ENCODE measurements at regions not wholly inside any gene's neighbourhood (a gene's known extent, or its start where the extent isn't known, plus 50 kb on each side); places are given as distances from the start of the nearest gene placed in this dataset.

DNA sequence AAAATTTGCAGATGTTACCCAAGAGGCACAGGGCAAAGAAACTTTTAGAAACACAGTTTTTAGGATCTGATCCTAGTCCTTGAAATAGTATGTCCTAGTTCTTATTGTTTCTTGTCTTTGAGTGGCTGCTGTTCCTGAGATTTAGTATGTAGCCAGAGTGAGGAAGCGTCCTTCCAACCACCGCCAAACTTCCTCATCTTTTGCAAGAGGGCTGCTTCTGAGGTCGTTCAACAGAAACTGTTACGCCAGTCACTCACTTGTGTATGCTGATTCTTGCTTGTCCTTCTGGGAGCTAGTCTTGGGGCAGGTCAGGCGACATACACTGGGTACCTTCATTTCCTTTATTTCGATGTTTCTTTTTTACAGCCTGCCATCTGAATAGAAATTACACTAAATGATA is 577.3 kb upstream of the ZNF717 start:
- Histone ChIP-seq H3K4me3 (ENCODE audit: low read length, poor library complexity, severe bottlenecking) (no peak overlapping the region), H3K9me3 (ENCODE audit: insufficient read depth, low read depth, low read length) (no peaks in the 10 kb centered on the region)
- TF ChIP-seq, protein P1, sequence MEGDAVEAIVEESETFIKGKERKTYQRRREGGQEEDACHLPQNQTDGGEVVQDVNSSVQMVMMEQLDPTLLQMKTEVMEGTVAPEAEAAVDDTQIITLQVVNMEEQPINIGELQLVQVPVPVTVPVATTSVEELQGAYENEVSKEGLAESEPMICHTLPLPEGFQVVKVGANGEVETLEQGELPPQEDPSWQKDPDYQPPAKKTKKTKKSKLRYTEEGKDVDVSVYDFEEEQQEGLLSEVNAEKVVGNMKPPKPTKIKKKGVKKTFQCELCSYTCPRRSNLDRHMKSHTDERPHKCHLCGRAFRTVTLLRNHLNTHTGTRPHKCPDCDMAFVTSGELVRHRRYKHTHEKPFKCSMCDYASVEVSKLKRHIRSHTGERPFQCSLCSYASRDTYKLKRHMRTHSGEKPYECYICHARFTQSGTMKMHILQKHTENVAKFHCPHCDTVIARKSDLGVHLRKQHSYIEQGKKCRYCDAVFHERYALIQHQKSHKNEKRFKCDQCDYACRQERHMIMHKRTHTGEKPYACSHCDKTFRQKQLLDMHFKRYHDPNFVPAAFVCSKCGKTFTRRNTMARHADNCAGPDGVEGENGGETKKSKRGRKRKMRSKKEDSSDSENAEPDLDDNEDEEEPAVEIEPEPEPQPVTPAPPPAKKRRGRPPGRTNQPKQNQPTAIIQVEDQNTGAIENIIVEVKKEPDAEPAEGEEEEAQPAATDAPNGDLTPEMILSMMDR (conservative IDR thresholded peaks at IDR 0.05; ENCODE audit: low read length) = no peak
- TF ChIP-seq EZH2phosphoT487 (IDR thresholded peaks at IDR 0.05; ENCODE audit: borderline replicate concordance) = no peak

DNA sequence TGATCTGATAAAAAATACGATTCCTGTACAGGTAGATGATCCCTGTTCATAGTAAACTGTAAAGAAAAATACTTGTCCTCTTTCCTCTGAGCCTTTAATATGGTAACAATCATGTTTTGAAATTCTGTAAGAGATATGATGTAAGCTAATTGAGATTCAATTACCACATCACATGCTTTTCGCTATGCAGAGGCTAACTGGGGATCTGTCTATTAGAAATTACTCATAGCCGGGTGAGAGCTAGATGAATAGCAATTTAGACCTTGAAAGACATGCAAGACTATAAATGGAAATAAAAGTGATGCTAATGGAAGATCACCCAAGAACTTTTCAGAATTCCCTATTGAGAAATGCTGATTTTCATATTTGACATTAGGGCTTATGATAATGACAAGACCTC is 579.9 kb upstream of the ZNF717 start:
- Histone ChIP-seq H3K36me3 (ENCODE audit: insufficient read depth, low read length) (no peaks in the 10 kb centered on the region), H2AFZ (ENCODE audit: low read length) (no peak overlapping the region), H4K20me1 (ENCODE audit: insufficient read depth, low read length, poor library complexity, severe bottlenecking) (no peaks in the 10 kb centered on the region), H3K79me2 (ENCODE audit: insufficient read depth, low read length) (no peaks in the 10 kb centered on the region), H3F3A (ENCODE audit: low read depth) (no peaks in the 10 kb centered on the region), H3K9ac (ENCODE audit: low read depth, low read length, poor library complexity, severe bottlenecking) (no peak overlapping the region), H3K4me3 (ENCODE audit: low read length, poor library complexity, severe bottlenecking) (no peak overlapping the region), H3K4me1 (ENCODE audit: insufficient read depth, low read length, poor library complexity, severe bottlenecking) (no peaks in the 10 kb centered on the region), H3K27me3 (ENCODE audit: insufficient read depth, low read length, poor library complexity, severe bottlenecking) (no peaks in the 10 kb centered on the region), H3K9me3 (ENCODE audit: insufficient read depth, low read depth, low read length) (no peaks in the 10 kb centered on the region), H3K9me2 (replicated peaks; ENCODE audit: low read depth, low read length) (no peaks in the 10 kb centered on the region), H3K4me2 (ENCODE audit: low read depth, low read length, poor library complexity, severe bottlenecking) (no peak overlapping the region)
- no peak for TF ChIP-seq EZH2phosphoT487 (IDR thresholded peaks at IDR 0.05; ENCODE audit: borderline replicate concordance)

More for the DNA sequence above, 577.3 kb upstream of the ZNF717 start:
- no peak overlapping the region for H3K9ac ChIP-seq (ENCODE audit: low read depth, low read length, poor library complexity, severe bottlenecking)
- no peaks in the 10 kb centered on the region for H3K4me1 ChIP-seq (ENCODE audit: insufficient read depth, low read length, poor library complexity, severe bottlenecking)
- no peaks in the 10 kb centered on the region for H3F3A ChIP-seq (ENCODE audit: low read depth)
- H4K20me1 ChIP-seq (ENCODE audit: insufficient read depth, low read length, poor library complexity, severe bottlenecking) = no peaks in the 10 kb centered on the region
- no peaks in the 10 kb centered on the region for H3K36me3 ChIP-seq (ENCODE audit: insufficient read depth, low read length)
- H3K27me3 ChIP-seq (ENCODE audit: insufficient read depth, low read length, poor library complexity, severe bottlenecking) = no peaks in the 10 kb centered on the region
- no peak overlapping the region for H2AFZ ChIP-seq (ENCODE audit: low read length)
- H3K4me2 ChIP-seq (ENCODE audit: low read depth, low read length, poor library complexity, severe bottlenecking) = no peak overlapping the region
- no peaks in the 10 kb centered on the region for H3K9me2 ChIP-seq (replicated peaks; ENCODE audit: low read depth, low read length)
- no peaks in the 10 kb centered on the region for H3K79me2 ChIP-seq (ENCODE audit: insufficient read depth, low read length)

DNA sequence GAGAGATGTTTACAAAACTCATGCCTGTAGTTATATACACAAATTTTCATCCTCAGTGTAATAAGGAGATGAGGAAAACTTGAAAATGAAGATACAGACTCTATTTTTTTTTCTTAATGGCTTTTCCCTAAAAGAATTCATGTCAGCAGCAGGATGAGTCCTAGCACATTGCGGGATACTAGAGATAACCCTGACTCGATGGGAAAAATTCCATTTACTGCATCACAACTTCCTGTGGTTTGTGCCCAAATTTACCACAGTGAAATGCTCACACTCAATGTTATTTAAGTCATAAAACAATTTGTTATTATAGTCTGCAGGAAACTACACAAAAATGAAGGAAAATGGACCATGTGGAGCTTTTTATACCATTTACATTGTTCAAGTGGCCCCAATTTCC is 581.9 kb upstream of the ZNF717 start:
- no peaks in the 10 kb centered on the region for H3F3A ChIP-seq (ENCODE audit: low read depth)
- H3K27me3 ChIP-seq (ENCODE audit: insufficient read depth, low read length, poor library complexity, severe bottlenecking) = no peaks in the 10 kb centered on the region
- H3K9me2 ChIP-seq (replicated peaks; ENCODE audit: low read depth, low read length) = no peaks in the 10 kb centered on the region
- no peak overlapping the region for H3K4me3 ChIP-seq (ENCODE audit: low read length, poor library complexity, severe bottlenecking)
- no peaks in the 10 kb centered on the region for H4K20me1 ChIP-seq (ENCODE audit: insufficient read depth, low read length, poor library complexity, severe bottlenecking)
- H3K4me2 ChIP-seq (ENCODE audit: low read depth, low read length, poor library complexity, severe bottlenecking) = no peak overlapping the region
- no peak overlapping the region for H3K9ac ChIP-seq (ENCODE audit: low read depth, low read length, poor library complexity, severe bottlenecking)
- H3K36me3 ChIP-seq (ENCODE audit: insufficient read depth, low read length) = no peaks in the 10 kb centered on the region
- H3K4me1 ChIP-seq (ENCODE audit: insufficient read depth, low read length, poor library complexity, severe bottlenecking) = no peaks in the 10 kb centered on the region
- H3K9me3 ChIP-seq (ENCODE audit: insufficient read depth, low read depth, low read length) = no peaks in the 10 kb centered on the region
- no peak for TF ChIP-seq EZH2phosphoT487 (IDR thresholded peaks at IDR 0.05; ENCODE audit: borderline replicate concordance)
- TF ChIP-seq, protein P1 (conservative IDR thresholded peaks at IDR 0.05; ENCODE audit: low read length) = no peak
- H2AFZ ChIP-seq (ENCODE audit: low read length) = no peak overlapping the region
- no peaks in the 10 kb centered on the region for H3K79me2 ChIP-seq (ENCODE audit: insufficient read depth, low read length)

DNA sequence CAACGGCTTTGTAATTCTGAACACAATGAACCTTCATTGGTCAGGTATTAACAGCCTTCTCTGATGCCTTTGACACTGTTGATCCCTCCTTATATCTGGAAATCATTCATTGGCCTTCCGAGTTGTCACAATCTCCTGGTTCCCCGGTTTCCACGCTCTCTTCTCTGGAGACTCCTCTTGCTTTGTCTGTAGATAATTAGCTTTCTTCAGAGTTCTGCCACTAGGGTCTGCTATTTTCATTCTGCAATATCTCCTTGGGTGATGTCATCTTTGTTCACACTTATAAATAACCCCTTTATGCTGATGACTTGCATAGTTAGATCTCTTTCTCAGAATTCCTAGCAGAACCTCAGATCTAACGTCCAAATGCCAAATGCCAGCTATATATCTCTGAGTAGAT is 583.8 kb upstream of the ZNF717 start:
- Histone ChIP-seq H3K27me3 (ENCODE audit: insufficient read depth, low read length, poor library complexity, severe bottlenecking) (no peaks in the 10 kb centered on the region), H3K36me3 (ENCODE audit: insufficient read depth, low read length) (no peaks in the 10 kb centered on the region), H3K4me3 (ENCODE audit: low read length, poor library complexity, severe bottlenecking) (no peak overlapping the region), H3F3A (ENCODE audit: low read depth) (no peaks in the 10 kb centered on the region), H4K20me1 (ENCODE audit: insufficient read depth, low read length, poor library complexity, severe bottlenecking) (no peaks in the 10 kb centered on the region), H3K9me2 (replicated peaks; ENCODE audit: low read depth, low read length) (no peaks in the 10 kb centered on the region), H3K4me1 (ENCODE audit: insufficient read depth, low read length, poor library complexity, severe bottlenecking) (no peaks in the 10 kb centered on the region), H3K79me2 (ENCODE audit: insufficient read depth, low read length) (no peaks in the 10 kb centered on the region), H3K4me2 (ENCODE audit: low read depth, low read length, poor library complexity, severe bottlenecking) (no peak overlapping the region), H2AFZ (ENCODE audit: low read length) (no peak overlapping the region), H3K9me3 (ENCODE audit: insufficient read depth, low read depth, low read length) (no peaks in the 10 kb centered on the region), H3K9ac (ENCODE audit: low read depth, low read length, poor library complexity, severe bottlenecking) (no peak overlapping the region)
- no peak for TF ChIP-seq EZH2phosphoT487 (IDR thresholded peaks at IDR 0.05; ENCODE audit: borderline replicate concordance)
- TF ChIP-seq, protein P1 (conservative IDR thresholded peaks at IDR 0.05; ENCODE audit: low read length) = peak; percentile 15; the same call in 1 of the 2 replicates

All from Loucy (cell line).